Activated CD4-positive, alpha-beta T cell treated with anti-CD3 and anti-CD28 coated beads, Interleukin-10, Interleukin-2, amounts not matched to agents 100 ng/mL and 50 ng/mL, durations not matched to agents 16 hours and 8 hours (primary cell): ENCODE measurements at regions not wholly inside any gene's neighbourhood (a gene's known extent, or its start where the extent isn't known, plus 50 kb on each side); places are given as distances from the start of the nearest gene placed in this dataset.

Experiments used
- DNase-seq: peaks from one replicate; pipeline ENCODE4 v3.0.0-alpha.2; 2020

- no peak for DNase-seq
These were observed 51.7 kb upstream of the RTL6 start for GRCh38 chr22:44549701-44550100.

- DNase-seq: no peak
These were observed 50.9 kb upstream of the RTL6 start for GRCh38 chr22:44548981-44549380.
